DOHH2 (cell line): ENCODE measurements at regions not wholly inside any gene's neighbourhood (a gene's known extent, or its start where the extent isn't known, plus 50 kb on each side); places are given as distances from the start of the nearest gene placed in this dataset.

Source experiments
- H3F3A ChIP-seq: fragments of 200-600 bp; sonication (generic), shearing (Covaris generic); 2 replicates; pipeline ENCODE4 v1.6.0; 2016; ENCODE audit warnings: antibody characterized with exemption, mild to moderate bottlenecking; ENCODE audit not compliant: control insufficient read depth, insufficient read depth
- H3K27ac ChIP-seq: fragments of 200-600 bp; sonication (generic); 2 replicates; pipeline ENCODE4 v1.5.1; 2014; ENCODE audit warnings: low read depth, mild to moderate bottlenecking, low read length, moderate library complexity
- H3K27me3 ChIP-seq: fragments of 200-600 bp; sonication (generic); 2 replicates; pipeline ENCODE4 v1.6.1; 2014; ENCODE audit warnings: mild to moderate bottlenecking, low read length, mixed read lengths; ENCODE audit not compliant: control insufficient read depth
- H3K36me3 ChIP-seq: fragments of 200-600 bp; sonication (generic); 2 replicates; pipeline ENCODE4 v1.6.1; 2014; ENCODE audit warnings: mild to moderate bottlenecking, low read length, moderate library complexity, mixed read lengths; ENCODE audit not compliant: control insufficient read depth
- H3K4me1 ChIP-seq: fragments of 200-600 bp; sonication (generic); 2 replicates; pipeline ENCODE4 v1.6.1; 2014; ENCODE audit warnings: mild to moderate bottlenecking, low read length, mixed read lengths; ENCODE audit not compliant: control insufficient read depth
- H3K4me2 ChIP-seq: fragments of 200-600 bp; sonication (generic); 2 replicates; pipeline ENCODE4 v1.6.0; 2014; ENCODE audit warnings: mild to moderate bottlenecking, low read length, moderate library complexity
- H3K4me3 ChIP-seq: fragments of 200-600 bp; sonication (generic); 2 replicates; pipeline ENCODE4 v1.5.1; 2014; ENCODE audit warnings: mild to moderate bottlenecking, low read length, mixed read lengths
- H3K79me2 ChIP-seq: fragments of 200-600 bp; sonication (generic); 2 replicates; pipeline ENCODE4 v1.6.1; 2014; ENCODE audit warnings: mild to moderate bottlenecking, low read length, mixed read lengths; ENCODE audit not compliant: control insufficient read depth
- H3K9me2 ChIP-seq: fragments of 200-600 bp; sonication (generic); replicated peaks from 2 replicates; pipeline ENCODE4 v1.6.1; 2014; ENCODE audit warnings: mild to moderate bottlenecking, low read length, mixed read lengths; ENCODE audit not compliant: control insufficient read depth
- H3K9me3 ChIP-seq: fragments of 200-600 bp; sonication (generic); 2 replicates; pipeline ENCODE4 v1.6.1; 2014; ENCODE audit warnings: antibody characterized with exemption, low read length, mixed read lengths; ENCODE audit not compliant: control insufficient read depth, insufficient read depth
- H4K20me1 ChIP-seq: fragments of 200-600 bp; sonication (generic); 2 replicates; pipeline ENCODE4 v1.6.0; 2014; ENCODE audit warnings: low read depth, mild to moderate bottlenecking, antibody characterized with exemption, low read length, moderate library complexity; ENCODE audit not compliant: control insufficient read depth, insufficient read depth
- EZH2phosphoT487 ChIP-seq: fragments of 200-600 bp; sonication (generic); IDR thresholded peaks from 2 replicates; pipeline ENCODE4 v1.6.1; 2017; ENCODE audit warnings: borderline replicate concordance, mild to moderate bottlenecking, antibody characterized with exemption, low read length, moderate library complexity, mixed read lengths
- TF ChIP-seq, protein P1 (sequence below): fragments of 200-600 bp; sonication (generic); IDR thresholded peaks from one replicate; pipeline ENCODE4 v1.5.1; 2014; ENCODE audit warnings: antibody characterized with exemption, mild to moderate bottlenecking, low read depth, low read length; ENCODE audit not compliant: poor library complexity, severe bottlenecking

DNA sequence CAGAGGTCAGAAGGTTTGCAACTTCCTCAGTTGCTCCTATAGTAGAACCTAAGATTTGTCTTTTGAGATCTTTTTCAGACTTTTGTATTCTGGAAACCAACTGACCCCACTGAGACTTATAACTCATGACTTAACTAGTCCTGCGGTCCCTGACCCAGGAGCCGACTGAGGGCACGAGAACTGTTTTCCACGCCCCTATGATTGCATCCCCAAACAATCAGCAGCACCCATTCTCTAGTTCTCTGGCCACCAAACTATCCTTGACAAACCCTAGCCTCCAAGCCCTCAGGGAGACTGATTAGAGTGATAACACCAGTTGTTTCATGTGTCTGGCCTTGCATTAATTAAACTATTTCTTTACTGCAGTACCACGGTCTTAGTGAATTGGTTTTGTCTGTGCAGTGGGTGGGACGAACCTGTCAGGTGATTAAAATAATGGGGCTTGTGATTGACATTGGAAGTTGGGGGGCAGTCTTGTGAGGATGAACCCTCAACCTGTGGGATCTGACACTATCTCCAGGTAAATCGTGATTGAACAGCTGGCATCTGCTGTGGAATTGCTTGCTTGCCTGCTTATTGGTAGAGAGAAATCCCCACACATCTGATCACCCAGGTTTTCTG is 95.7 kb downstream of the B3GNT2 start:
- Histone ChIP-seq H3K27me3 (no peaks in the 10 kb centered on the region; the same call in 1 of the 2 replicates), H3K9me3 (no peaks in the 10 kb centered on the region), H3F3A (no peaks in the 10 kb centered on the region), H4K20me1 (no peaks in the 10 kb centered on the region), H3K79me2 (no peaks in the 10 kb centered on the region), H3K36me3 (no peaks in the 10 kb centered on the region), H3K9me2 (no peaks in the 10 kb centered on the region), H3K4me2 (no peak overlapping the region), H3K4me3 (no peak overlapping the region), H3K27ac (no peak overlapping the region), H3K4me1 (peaks cover 5% of the 10 kb centered on the region; the same call in 1 of the 2 replicates)
- no peak for TF ChIP-seq EZH2phosphoT487
- TF ChIP-seq, protein P1, sequence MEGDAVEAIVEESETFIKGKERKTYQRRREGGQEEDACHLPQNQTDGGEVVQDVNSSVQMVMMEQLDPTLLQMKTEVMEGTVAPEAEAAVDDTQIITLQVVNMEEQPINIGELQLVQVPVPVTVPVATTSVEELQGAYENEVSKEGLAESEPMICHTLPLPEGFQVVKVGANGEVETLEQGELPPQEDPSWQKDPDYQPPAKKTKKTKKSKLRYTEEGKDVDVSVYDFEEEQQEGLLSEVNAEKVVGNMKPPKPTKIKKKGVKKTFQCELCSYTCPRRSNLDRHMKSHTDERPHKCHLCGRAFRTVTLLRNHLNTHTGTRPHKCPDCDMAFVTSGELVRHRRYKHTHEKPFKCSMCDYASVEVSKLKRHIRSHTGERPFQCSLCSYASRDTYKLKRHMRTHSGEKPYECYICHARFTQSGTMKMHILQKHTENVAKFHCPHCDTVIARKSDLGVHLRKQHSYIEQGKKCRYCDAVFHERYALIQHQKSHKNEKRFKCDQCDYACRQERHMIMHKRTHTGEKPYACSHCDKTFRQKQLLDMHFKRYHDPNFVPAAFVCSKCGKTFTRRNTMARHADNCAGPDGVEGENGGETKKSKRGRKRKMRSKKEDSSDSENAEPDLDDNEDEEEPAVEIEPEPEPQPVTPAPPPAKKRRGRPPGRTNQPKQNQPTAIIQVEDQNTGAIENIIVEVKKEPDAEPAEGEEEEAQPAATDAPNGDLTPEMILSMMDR, result no peak

DNA sequence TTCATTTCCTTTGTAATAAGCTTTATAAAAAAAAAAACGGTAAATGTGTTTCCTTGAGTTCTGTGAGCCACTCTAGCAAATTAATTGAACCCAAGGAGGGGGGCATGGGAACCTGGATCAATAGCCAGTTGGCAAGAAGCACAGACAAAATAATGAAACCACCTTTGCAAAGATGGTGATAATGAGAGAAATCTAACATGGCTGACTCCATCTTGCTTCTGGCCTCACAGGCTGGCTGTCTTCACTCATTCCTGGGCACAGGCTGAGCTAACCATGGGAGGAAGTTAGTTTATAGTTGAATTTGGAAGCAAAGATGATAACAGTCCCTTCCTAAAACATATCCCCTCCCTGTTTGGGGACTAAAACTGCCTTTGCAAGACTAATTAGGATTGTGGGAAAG is 95.1 kb downstream of the B3GNT2 start:
- no peak overlapping the region for H3K4me2 ChIP-seq
- no peaks in the 10 kb centered on the region for H3K79me2 ChIP-seq
- no peaks in the 10 kb centered on the region for H4K20me1 ChIP-seq
- H3K4me3 ChIP-seq, result no peak overlapping the region
- TF ChIP-seq, protein P1, result no peak
- no peak for TF ChIP-seq EZH2phosphoT487
- no peaks in the 10 kb centered on the region for H3K9me3 ChIP-seq
- H3K9me2 ChIP-seq, result no peaks in the 10 kb centered on the region
- H3K27ac ChIP-seq, result no peak overlapping the region
- H3K27me3 ChIP-seq, result no peaks in the 10 kb centered on the region; the same call in 1 of the 2 replicates
- H3F3A ChIP-seq, result no peaks in the 10 kb centered on the region
- peaks cover 5% of the 10 kb centered on the region; the same call in 1 of the 2 replicates for H3K4me1 ChIP-seq
- H3K36me3 ChIP-seq, result no peaks in the 10 kb centered on the region

DNA sequence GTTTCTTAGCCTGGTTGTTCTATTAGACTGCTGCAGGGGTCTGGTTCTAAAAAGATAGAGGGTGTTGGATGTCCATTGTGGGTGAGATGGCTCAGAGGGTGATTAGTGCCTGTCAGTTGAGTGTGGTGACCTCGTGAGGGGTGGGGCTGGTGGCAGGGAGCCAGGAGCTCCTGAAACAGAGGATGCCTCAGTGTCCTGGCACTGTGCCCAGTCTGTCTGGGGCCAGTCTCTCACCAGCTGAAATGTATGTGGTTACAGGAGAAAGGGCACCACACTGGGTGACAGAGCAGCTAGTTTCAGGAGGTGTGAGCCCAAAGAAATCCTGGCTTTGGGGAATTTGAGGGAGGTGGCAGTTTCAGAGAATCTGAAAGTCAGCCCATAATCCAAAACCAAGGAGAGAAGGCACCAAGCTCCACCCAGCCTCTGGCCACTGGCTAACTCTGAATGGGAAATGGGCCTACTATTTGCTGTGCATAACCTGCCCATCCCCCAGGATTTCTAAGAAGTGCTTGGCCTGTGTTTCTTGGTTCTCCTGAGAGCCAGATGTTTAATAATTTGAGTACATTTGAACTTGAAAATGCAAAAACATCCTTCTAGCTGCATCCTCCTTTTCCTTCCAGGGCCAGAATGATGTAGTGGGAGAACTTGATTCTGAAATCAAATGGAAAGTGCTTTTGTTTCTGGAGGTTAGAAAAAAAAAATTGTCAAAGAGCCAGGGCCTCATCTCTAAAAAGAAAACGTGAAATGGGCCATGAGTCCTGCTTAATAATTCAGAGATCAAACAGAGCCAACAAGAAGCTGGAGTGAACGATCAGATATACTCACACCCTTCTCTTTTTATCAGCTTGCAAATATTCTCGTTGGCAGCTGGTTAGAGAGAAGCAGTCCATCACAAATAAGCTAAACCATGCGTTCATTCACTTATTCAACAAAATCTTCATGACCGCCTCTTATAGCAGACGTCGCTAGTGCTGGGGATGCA is 92.3 kb downstream of the B3GNT2 start:
- no peak overlapping the region for H3K4me2 ChIP-seq

More for the DNA sequence above, 92.3 kb downstream of the B3GNT2 start:
- Histone ChIP-seq H3K9me2 (no peaks in the 10 kb centered on the region), H3K9me3 (peaks cover 17% of the 10 kb centered on the region), H3K4me3 (no peak overlapping the region), H4K20me1 (no peaks in the 10 kb centered on the region), H3F3A (no peaks in the 10 kb centered on the region), H3K79me2 (no peaks in the 10 kb centered on the region), H3K36me3 (no peaks in the 10 kb centered on the region), H3K27ac (no peak overlapping the region), H3K4me1 (peaks cover 5% of the 10 kb centered on the region; the same call in 1 of the 2 replicates), H3K27me3 (no peaks in the 10 kb centered on the region; the same call in 1 of the 2 replicates)
- TF ChIP-seq, protein P1, result no peak
